Neuronal stem cell (in vitro differentiated cells): ENCODE measurements at regions not wholly inside any gene's neighbourhood (a gene's known extent, or its start where the extent isn't known, plus 50 kb on each side); places are given as distances from the start of the nearest gene placed in this dataset.

Experiments
- DNase-seq: peaks from one replicate; pipeline ENCODE4 v3.0.0-alpha.2; 2013; ENCODE audit warnings: low spot score
- H2AFZ ChIP-seq: one replicate; pipeline ENCODE4 v1.6.1; 2013; ENCODE audit warnings: mild to moderate bottlenecking, low read length, inconsistent platforms
- H2AK5ac ChIP-seq: 2 replicates; pipeline ENCODE4 v1.6.1; 2013; ENCODE audit warnings: low read depth, mild to moderate bottlenecking, inconsistent platforms, low read length, moderate library complexity, mixed read lengths
- H2BK120ac ChIP-seq: 2 replicates; pipeline ENCODE4 v1.6.1; 2013; ENCODE audit warnings: low read depth, mild to moderate bottlenecking, inconsistent platforms, low read length, moderate library complexity, mixed read lengths
- H2BK12ac ChIP-seq: one replicate; pipeline ENCODE4 v1.6.1; 2013; ENCODE audit warnings: low read length, inconsistent platforms
- H2BK15ac ChIP-seq: 2 replicates; pipeline ENCODE4 v1.6.1; 2013; ENCODE audit warnings: mild to moderate bottlenecking, low read length, inconsistent platforms, mixed read lengths
- H2BK5ac ChIP-seq: one replicate; pipeline ENCODE4 v1.6.1; 2013; ENCODE audit warnings: inconsistent platforms, mild to moderate bottlenecking, low read length, moderate library complexity
- H3K14ac ChIP-seq: one replicate; pipeline ENCODE4 v1.6.1; 2013; ENCODE audit warnings: low read length, inconsistent platforms
- H3K18ac ChIP-seq: 2 replicates; pipeline ENCODE4 v1.6.1; 2013; ENCODE audit warnings: low read length, inconsistent platforms
- H3K23ac ChIP-seq: 2 replicates; pipeline ENCODE4 v1.6.1; 2013; ENCODE audit warnings: low read depth, mild to moderate bottlenecking, mixed read lengths, low read length, inconsistent platforms; ENCODE audit not compliant: poor library complexity
- H3K27ac ChIP-seq: replicated peaks from 3 replicates; pipeline ENCODE4 v1.5.1; 2013; ENCODE audit warnings: low read length, inconsistent platforms
- H3K27me3 ChIP-seq, 3 experiments: 2 replicates each; pipeline ENCODE4 v1.6.1; 2013; ENCODE audit warnings: low read length in 3 of 3, mild to moderate bottlenecking in 2 of 3, inconsistent platforms in 1 of 3, low read depth in 1 of 3, mixed read lengths in 1 of 3, moderate library complexity in 1 of 3; ENCODE audit not compliant: control insufficient read depth in 3 of 3, insufficient read depth in 3 of 3
- H3K36me3 ChIP-seq, 2 donors: replicated peaks in 1 of 2; 2 replicates each; pipeline ENCODE4 v1.6.1; 2013; ENCODE audit warnings: low read length in 2 of 2; ENCODE audit not compliant: control insufficient read depth in 2 of 2, insufficient read depth in 2 of 2
- H3K4ac ChIP-seq: 2 replicates; pipeline ENCODE4 v1.6.1; 2013; ENCODE audit warnings: inconsistent platforms, mild to moderate bottlenecking, low read length, moderate library complexity
- H3K4me1 ChIP-seq, 2 donors: 1 replicate in 1 of 2; 2 replicates in 1 of 2; pipeline ENCODE4 v1.6.1; 2013; ENCODE audit warnings: low read length in 2 of 2, low read depth in 1 of 2; ENCODE audit not compliant: control insufficient read depth in 2 of 2, insufficient read depth in 1 of 2
- H3K4me2 ChIP-seq: one replicate; pipeline ENCODE4 v1.6.1; 2013; ENCODE audit warnings: mild to moderate bottlenecking, low read length, inconsistent platforms; ENCODE audit not compliant: insufficient read depth, poor library complexity, severe bottlenecking
- H3K4me3 ChIP-seq, 2 donors: 2 replicates each; pipeline ENCODE4 v1.5.1; 2013; ENCODE audit warnings: low read length in 2 of 2, mild to moderate bottlenecking in 2 of 2, inconsistent platforms in 1 of 2, moderate library complexity in 1 of 2
- H3K79me1 ChIP-seq: one replicate; pipeline ENCODE4 v1.6.1; 2013; ENCODE audit warnings: low read depth, mild to moderate bottlenecking, inconsistent platforms, low read length, moderate library complexity
- H3K9ac ChIP-seq: one replicate; pipeline ENCODE4 v1.6.1; 2013; ENCODE audit warnings: mild to moderate bottlenecking, low read depth, low read length, inconsistent platforms; ENCODE audit not compliant: poor library complexity
- H3K9me3 ChIP-seq, 2 donors: replicated peaks in 1 of 2; 2 replicates each; pipeline versions ENCODE3 to v1.6.1; 2013; ENCODE audit warnings: low read length in 2 of 2, mild to moderate bottlenecking in 2 of 2, inconsistent platforms in 1 of 2, low read depth in 1 of 2, mixed read lengths in 1 of 2, moderate library complexity in 1 of 2; ENCODE audit not compliant: control insufficient read depth in 2 of 2, insufficient read depth in 1 of 2
- H4K8ac ChIP-seq: one replicate; pipeline ENCODE4 v1.6.1; 2013; ENCODE audit warnings: low read depth, mild to moderate bottlenecking, inconsistent platforms, low read length, moderate library complexity
- H4K91ac ChIP-seq: one replicate; pipeline ENCODE4 v1.6.1; 2013; ENCODE audit warnings: low read length, low read depth, mild to moderate bottlenecking, inconsistent platforms; ENCODE audit not compliant: poor library complexity
- WGBS, 2 donors: extraction: QIAGEN DNeasy Blood & Tissue Kit; methylation state at CpG; one replicate each; pipeline ENCODE4 v1.1.7; 2013; ENCODE audit warnings: missing lambda C conversion rate in 2 of 2, mixed read lengths in 1 of 2; ENCODE audit not compliant: insufficient read length in 2 of 2, insufficient replicate concordance in 1 of 2; ENCODE audit errors: extremely low coverage in 2 of 2; 5-methylcytosine and 5-hydroxymethylcytosine counted together

DNA sequence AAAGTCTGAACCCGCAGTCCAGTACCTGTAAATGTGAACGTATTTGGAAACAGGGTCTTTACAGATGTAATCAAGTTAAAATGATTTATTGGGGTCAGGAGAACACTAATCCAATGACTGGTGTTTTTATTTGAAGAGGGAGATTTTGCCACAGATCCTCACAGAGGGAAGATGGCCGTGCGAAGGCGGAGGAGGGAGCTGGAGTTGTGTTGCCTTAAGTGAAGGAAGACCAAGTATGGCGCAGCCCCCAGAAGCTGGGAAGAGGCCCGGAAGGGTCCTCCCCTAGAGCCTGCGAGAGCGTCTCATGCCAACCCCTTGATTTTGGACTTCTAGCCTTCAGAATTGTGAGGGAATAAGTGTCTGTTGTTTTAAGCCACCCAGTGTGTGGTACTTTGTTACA, 102.8 kb upstream of the NUDT4 start:
- no peak overlapping the region for H3K18ac ChIP-seq
- DNase-seq, result no peak
- H3K27me3 ChIP-seq, result no peaks in the 10 kb centered on the region
- H3K4me2 ChIP-seq, result no peak overlapping the region
- H3K14ac ChIP-seq, result no peak overlapping the region
- H2BK12ac ChIP-seq, result no peak overlapping the region
- H4K91ac ChIP-seq, result no peak overlapping the region
- no peak overlapping the region for H3K9ac ChIP-seq
- H2BK15ac ChIP-seq, result no peak overlapping the region
- H2BK5ac ChIP-seq, result no peak overlapping the region
- no peaks in the 10 kb centered on the region for H3K36me3 ChIP-seq
- no peak overlapping the region for H3K27ac ChIP-seq
- no peaks in the 10 kb centered on the region for H3K79me1 ChIP-seq
- no peak overlapping the region for H3K4ac ChIP-seq
- H3K4me3 ChIP-seq, result no peak overlapping the region
- no peak overlapping the region for H2BK120ac ChIP-seq
- H3K4me1 ChIP-seq, result peaks cover 0 to 8% of the 10 kb centered on the region in 2 donors
- no peak overlapping the region for H2AFZ ChIP-seq
- H3K23ac ChIP-seq, result no peak overlapping the region
- H2AK5ac ChIP-seq, result no peak overlapping the region
- WGBS, 2 donors, result no CpG with 5 or more reads among the region's 9 CpGs
- no peaks in the 10 kb centered on the region for H3K9me3 ChIP-seq
- no peak overlapping the region for H4K8ac ChIP-seq

- Histone ChIP-seq H3K27ac (no peak overlapping the region), H3K9ac (no peak overlapping the region), H2BK120ac (no peak overlapping the region), H4K91ac (no peak overlapping the region), H3K23ac (no peak overlapping the region), H3K14ac (no peak overlapping the region), H3K4ac (no peak overlapping the region), H3K36me3 (no peaks in the 10 kb centered on the region), H3K79me1 (no peaks in the 10 kb centered on the region), H3K9me3 (no peaks in the 10 kb centered on the region), H2AFZ (no peak overlapping the region), H3K4me2 (no peak overlapping the region), H3K4me3 (no peak overlapping the region), H4K8ac (no peak overlapping the region), H3K18ac (peak overlapping the region; percentile 15), H3K4me1 (peaks cover 0 to 9% of the 10 kb centered on the region in 2 donors), H2BK5ac (no peak overlapping the region), H2BK15ac (no peak overlapping the region), H2BK12ac (no peak overlapping the region), H3K27me3 (no peaks in the 10 kb centered on the region), H2AK5ac (no peak overlapping the region)
- no CpG with 5 or more reads among the region's 7 CpGs for WGBS, 2 donors
- DNase-seq, result no peak
Measured at GRCh38 chr12:93275589-93275988, 102.1 kb upstream of the NUDT4 start.

DNA sequence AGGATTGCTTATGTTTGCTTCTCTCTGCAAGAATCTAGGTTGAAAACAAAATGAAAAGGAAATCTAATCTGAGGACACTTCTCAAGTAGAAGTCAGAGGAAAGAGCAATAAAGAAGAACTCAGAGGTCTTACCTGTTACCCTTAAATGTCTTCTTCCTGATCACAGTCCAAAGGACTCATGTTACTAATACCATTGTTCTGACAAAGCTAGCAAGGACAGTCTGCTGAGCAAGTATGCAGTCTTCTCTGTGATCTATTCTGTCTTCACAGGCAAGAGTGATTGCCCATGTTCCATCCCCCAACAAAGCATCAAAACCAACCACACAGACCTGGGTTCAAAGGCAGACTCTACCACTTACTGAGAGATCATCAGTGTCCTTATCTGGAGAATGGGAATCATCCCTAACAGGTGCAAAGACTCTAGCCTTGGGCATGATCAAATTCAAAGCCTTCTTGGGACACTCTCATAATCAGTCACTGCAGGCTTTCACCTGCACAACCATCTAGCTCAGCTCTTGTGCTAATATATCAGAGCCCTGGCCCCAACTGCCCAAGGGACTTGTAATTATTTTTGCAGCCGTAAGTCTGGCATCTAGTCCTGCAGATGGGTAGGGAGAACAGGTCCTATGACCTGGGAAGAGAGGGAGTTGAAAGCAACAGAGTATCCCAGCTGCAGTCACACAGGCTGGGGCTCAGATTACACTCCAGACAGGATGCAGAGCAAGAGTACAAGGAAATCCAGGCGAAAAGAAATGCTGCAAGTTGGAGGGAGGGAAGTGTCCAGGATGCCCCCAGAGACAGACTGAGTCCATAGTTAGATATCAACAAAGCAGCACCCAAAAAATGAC, 97.9 kb upstream of the NUDT4 start:
- Histone ChIP-seq H2BK15ac (no peak overlapping the region), H2BK12ac (no peak overlapping the region), H3K27ac (no peak overlapping the region), H3K14ac (no peak overlapping the region), H3K18ac (no peak overlapping the region), H4K91ac (no peak overlapping the region), H3K4me1 (peaks cover 0 to 4% of the 10 kb centered on the region in 2 donors), H3K23ac (no peak overlapping the region), H2BK5ac (no peak overlapping the region), H3K4me2 (no peak overlapping the region), H4K8ac (no peak overlapping the region), H3K36me3 (no peaks in the 10 kb centered on the region), H3K4me3 (no peak overlapping the region), H3K9ac (no peak overlapping the region), H2AK5ac (no peak overlapping the region), H3K4ac (no peak overlapping the region), H2AFZ (no peak overlapping the region), H3K27me3 (no peaks in the 10 kb centered on the region), H2BK120ac (no peak overlapping the region), H3K9me3 (no peaks in the 10 kb centered on the region), H3K79me1 (no peaks in the 10 kb centered on the region)
- no peak for DNase-seq
- no CpG with 5 or more reads among the region's 2 CpGs for WGBS, 2 donors

DNA sequence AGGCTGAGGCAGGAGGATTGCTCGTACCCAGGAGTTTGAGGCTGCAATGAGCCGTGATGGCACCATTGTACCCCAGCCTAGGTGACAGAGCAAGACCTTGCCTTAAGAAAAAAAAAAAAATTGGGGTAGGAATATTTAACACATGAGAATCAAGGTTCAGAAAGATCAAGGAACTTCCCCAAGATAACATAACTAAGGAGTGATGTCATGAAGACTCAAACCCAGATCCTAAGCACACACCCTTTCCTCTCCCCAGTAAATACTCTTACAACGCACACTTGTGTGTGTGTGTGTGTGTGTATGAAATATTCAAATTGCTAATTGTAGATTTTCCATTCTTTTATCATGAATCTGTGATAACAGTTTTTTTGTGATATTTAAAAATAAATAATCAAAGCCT, 90.6 kb upstream of the NUDT4 start:
- Histone ChIP-seq H2BK12ac (no peak overlapping the region), H3K9ac (no peak overlapping the region), H2BK5ac (no peak overlapping the region), H4K91ac (no peak overlapping the region), H2AFZ (no peak overlapping the region), H3K4me3 (no peak overlapping the region), H3K27me3 (no peaks in the 10 kb centered on the region), H3K36me3 (no peaks in the 10 kb centered on the region), H3K79me1 (no peaks in the 10 kb centered on the region), H2BK120ac (no peak overlapping the region), H4K8ac (no peak overlapping the region), H3K4me2 (no peak overlapping the region), H3K4me1 (no peaks in the 10 kb centered on the region), H3K14ac (no peak overlapping the region), H3K23ac (no peak overlapping the region), H3K18ac (no peak overlapping the region), H2BK15ac (no peak overlapping the region), H3K4ac (no peak overlapping the region), H3K27ac (no peak overlapping the region), H2AK5ac (no peak overlapping the region), H3K9me3 (no peaks in the 10 kb centered on the region)
- DNase-seq, result no peak
- no CpG with 5 or more reads among the region's 3 CpGs for whole genome bisulfite sequencing, 2 donors
